ENCODE measurements at regions not wholly inside any gene's neighbourhood (a gene's known extent, or its start where the extent isn't known, plus 50 kb on each side); places are given as distances from the start of the nearest gene placed in this dataset.

- Histone ChIP-seq H3K27ac (no peak overlapping the region), H3K9me3 (no peaks in the 10 kb centered on the region), H3K36me3 (no peaks in the 10 kb centered on the region), H3K4me1 (no peaks in the 10 kb centered on the region), H3K4me3 (no peak overlapping the region), H3K27me3 (no peaks in the 10 kb centered on the region)
- intact Hi-C loops (cut with DNase I), result no loop called here
- no peak for TF ChIP-seq CTCF (IDR thresholded peaks at IDR 0.05)
- DNase-seq (ENCODE audit: low spot score in 2 of 2), result no peak
Measured at GRCh38 chr4:111064342-111064993, 441.6 kb upstream of the PITX2 start.

GRCh38 chr4:111066001-111066400 is 443.1 kb upstream of the PITX2 start:
- no peaks in the 10 kb centered on the region for H3K27me3 ChIP-seq

GRCh38 chr4:111066447-111066846 is 443.6 kb upstream of the PITX2 start:
- no peak for TF ChIP-seq CTCF (IDR thresholded peaks at IDR 0.05)
- no peak overlapping the region for H3K4me3 ChIP-seq
- H3K9me3 ChIP-seq, result no peaks in the 10 kb centered on the region
- H3K36me3 ChIP-seq, result no peaks in the 10 kb centered on the region
- DNase-seq (ENCODE audit: low spot score in 2 of 2), result no peak
- H3K27ac ChIP-seq, result no peak overlapping the region
- H3K27me3 ChIP-seq, result no peaks in the 10 kb centered on the region
- intact Hi-C loops (cut with DNase I), result no loop called here
- no peaks in the 10 kb centered on the region for H3K4me1 ChIP-seq

More at GRCh38 chr4:111066001-111066400, 443.1 kb upstream of the PITX2 start:
- H3K4me3 ChIP-seq, result no peak overlapping the region
- no peak for TF ChIP-seq CTCF (IDR thresholded peaks at IDR 0.05)
- H3K9me3 ChIP-seq, result no peaks in the 10 kb centered on the region
- intact Hi-C loops (cut with DNase I), result no loop called here
- no peaks in the 10 kb centered on the region for H3K4me1 ChIP-seq
- no peak overlapping the region for H3K27ac ChIP-seq
- DNase-seq (ENCODE audit: low spot score in 2 of 2), result no peak
- no peaks in the 10 kb centered on the region for H3K36me3 ChIP-seq

- no peak for DNase-seq (ENCODE audit: low spot score in 2 of 2)
- H3K9me3 ChIP-seq, result no peaks in the 10 kb centered on the region
- no peaks in the 10 kb centered on the region for H3K4me1 ChIP-seq
- H3K27me3 ChIP-seq, result no peaks in the 10 kb centered on the region
- no peak overlapping the region for H3K4me3 ChIP-seq
- H3K27ac ChIP-seq, result no peak overlapping the region
- TF ChIP-seq CTCF (IDR thresholded peaks at IDR 0.05), result no peak
- intact Hi-C loops (cut with DNase I), result no loop called here
- H3K36me3 ChIP-seq, result no peaks in the 10 kb centered on the region
Measured at GRCh38 chr4:111066887-111067286, 444.0 kb upstream of the PITX2 start.

GRCh38 chr4:111068883-111069282 is 446.0 kb upstream of the PITX2 start:
- H3K4me3 ChIP-seq, result no peak overlapping the region
- H3K4me1 ChIP-seq, result no peaks in the 10 kb centered on the region
- H3K27ac ChIP-seq, result no peak overlapping the region
- no peak for TF ChIP-seq CTCF (IDR thresholded peaks at IDR 0.05)
- H3K36me3 ChIP-seq, result no peaks in the 10 kb centered on the region
- H3K27me3 ChIP-seq, result no peaks in the 10 kb centered on the region
- intact Hi-C loops (cut with DNase I), result no loop called here
- no peak for DNase-seq (ENCODE audit: low spot score in 2 of 2)
- H3K9me3 ChIP-seq, result no peaks in the 10 kb centered on the region

GRCh38 chr4:111070390-111070789 is 447.5 kb upstream of the PITX2 start:
- H3K27ac ChIP-seq, result no peak overlapping the region
- intact Hi-C loops (cut with DNase I), result no loop called here
- H3K4me1 ChIP-seq, result no peaks in the 10 kb centered on the region
- H3K36me3 ChIP-seq, result no peaks in the 10 kb centered on the region
- no peak for DNase-seq (ENCODE audit: low spot score in 2 of 2)
- no peaks in the 10 kb centered on the region for H3K27me3 ChIP-seq
- no peak for TF ChIP-seq CTCF (IDR thresholded peaks at IDR 0.05)
- no peak overlapping the region for H3K4me3 ChIP-seq
- no peaks in the 10 kb centered on the region for H3K9me3 ChIP-seq
